ENCODE measurements at regions not wholly inside any gene's neighbourhood (a gene's known extent, or its start where the extent isn't known, plus 50 kb on each side); places are given as distances from the start of the nearest gene placed in this dataset.

DNA sequence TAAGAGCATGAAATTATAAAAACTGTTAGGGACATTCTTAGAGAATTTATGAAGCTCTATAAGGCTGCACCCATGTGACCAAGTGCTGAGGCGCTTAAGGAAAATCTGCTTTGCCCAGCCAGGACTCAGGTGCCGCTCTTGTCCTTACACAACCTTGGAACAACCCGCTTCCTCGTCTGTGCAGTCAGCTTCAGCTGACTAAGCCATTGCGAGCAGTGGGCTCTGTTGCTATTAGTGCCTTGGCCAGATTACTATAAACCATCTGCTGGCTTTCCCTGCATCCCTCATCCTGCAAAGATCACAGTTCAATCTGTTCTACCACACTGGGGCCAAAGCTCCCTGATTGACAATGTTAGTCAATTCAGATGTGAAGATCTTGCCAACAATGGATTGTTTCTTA is 89.1 kb upstream of the E2F3 start:
- H3K27me3 ChIP-seq (ENCODE audit: insufficient read depth, low read length) = no peaks in the 10 kb centered on the region
- RAD21 ChIA-PET (ENCODE audit: low non-redundant PET in 1 of 2, low total read pairs in 2 of 2, uncharacterized antibody in 2 of 2, unreplicated experiment in 2 of 2) = no interaction called here
- DNase-seq (ENCODE audit: low read depth, low spot score) (no peak), ATAC-seq (no peak)
- H3K9me3 ChIP-seq (ENCODE audit: control insufficient read depth in 1 of 2, insufficient read depth in 1 of 2, low read depth in 1 of 2, low read length in 2 of 2) = no peaks in the 10 kb centered on the region
- H4K20me1 ChIP-seq (ENCODE audit: insufficient read depth) = no peaks in the 10 kb centered on the region
- TF ChIP-seq POLR2A (IDR thresholded peaks at IDR 0.05; ENCODE audit: borderline replicate concordance, extremely low read depth, insufficient read depth, insufficient read length) (no peak), SIN3A (IDR thresholded peaks at IDR 0.05; ENCODE audit: low read depth) (no peak), CEBPB (IDR thresholded peaks at IDR 0.05; ENCODE audit: low read depth) (no peak)
- H3K9ac ChIP-seq (ENCODE audit: low read length) = no peak overlapping the region
- POLR2A ChIA-PET = interaction anchor here (1.1 kb wide), 1 partner anchor 15 kb away, joined by 3 read pairs; no protein-coding TSS in a partner anchor
- BruUV-seq (replicated peaks) = no TSS peak
- no peaks in the 10 kb centered on the region for H3K79me2 ChIP-seq (ENCODE audit: insufficient read depth, low read length)
- CTCF ChIA-PET = interaction anchor here (0.6 kb wide), 1 partner anchor 17 kb away, joined by 3 read pairs; no protein-coding TSS in a partner anchor
- H3K4me3 ChIP-seq (replicated peaks in 1 of 2; ENCODE audit: low read depth in 1 of 2, low read length in 2 of 2) = no peak overlapping the region
- no peak overlapping the region for H3K27ac ChIP-seq (ENCODE audit: low read depth, low read length)
- no peaks in the 10 kb centered on the region for H3K9me2 ChIP-seq (ENCODE audit: insufficient read depth)
- no peaks in the 10 kb centered on the region for H3K36me3 ChIP-seq (ENCODE audit: control insufficient read depth in 1 of 2, insufficient read depth in 2 of 2, low read length in 2 of 2)
- intact Hi-C loops (cut with micrococcal nuclease) = no loop called here
- no peak overlapping the region for H2AFZ ChIP-seq (ENCODE audit: low read depth, low read length, poor library complexity, severe bottlenecking)
- no peaks in the 10 kb centered on the region for H3K4me1 ChIP-seq (ENCODE audit: control insufficient read depth in 1 of 2, insufficient read depth in 2 of 2, low read length in 2 of 2)
- H3K4me2 ChIP-seq (ENCODE audit: low read length) = no peak overlapping the region

DNA sequence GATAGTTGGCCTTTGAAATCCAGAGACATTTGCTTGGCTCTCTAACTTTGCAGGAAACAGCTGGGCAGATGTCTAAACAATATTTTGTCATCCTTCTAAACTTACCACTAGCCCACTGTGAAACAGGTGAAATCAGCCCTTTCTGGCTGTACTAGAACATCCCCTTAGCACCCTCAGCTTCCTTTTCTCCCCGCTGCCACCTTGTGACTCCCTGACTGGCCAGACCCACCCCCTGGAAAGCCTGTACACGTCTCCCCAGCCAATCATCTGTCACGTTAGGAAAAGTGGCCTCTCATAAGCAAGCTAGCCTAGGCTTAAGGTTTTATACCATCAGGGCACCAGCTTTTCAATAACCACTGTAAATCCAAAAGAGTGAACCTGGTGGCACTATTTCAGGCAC is 88.6 kb upstream of the E2F3 start:
- Histone ChIP-seq H3K4me2 (ENCODE audit: low read length) (no peak overlapping the region), H2AFZ (ENCODE audit: low read depth, low read length, poor library complexity, severe bottlenecking) (no peak overlapping the region), H3K79me2 (ENCODE audit: insufficient read depth, low read length) (no peaks in the 10 kb centered on the region), H3K27ac (ENCODE audit: low read depth, low read length) (no peak overlapping the region), H3K4me1 (ENCODE audit: control insufficient read depth in 1 of 2, insufficient read depth in 2 of 2, low read length in 2 of 2) (no peaks in the 10 kb centered on the region), H3K9ac (ENCODE audit: low read length) (no peak overlapping the region), H4K20me1 (ENCODE audit: insufficient read depth) (no peaks in the 10 kb centered on the region), H3K9me2 (ENCODE audit: insufficient read depth) (no peaks in the 10 kb centered on the region), H3K4me3 (replicated peaks in 1 of 2; ENCODE audit: low read depth in 1 of 2, low read length in 2 of 2) (no peak overlapping the region), H3K36me3 (ENCODE audit: control insufficient read depth in 1 of 2, insufficient read depth in 2 of 2, low read length in 2 of 2) (no peaks in the 10 kb centered on the region), H3K9me3 (ENCODE audit: control insufficient read depth in 1 of 2, insufficient read depth in 1 of 2, low read depth in 1 of 2, low read length in 2 of 2) (no peaks in the 10 kb centered on the region), H3K27me3 (ENCODE audit: insufficient read depth, low read length) (no peaks in the 10 kb centered on the region)
- no TSS peak for BruUV-seq (replicated peaks)
- POLR2A ChIA-PET = interaction anchor here (1.1 kb wide), 1 partner anchor 15 kb away, joined by 3 read pairs; no protein-coding TSS in a partner anchor
- DNase-seq (ENCODE audit: low read depth, low spot score) = no peak
- peak; percentile 74 for ATAC-seq
- no peak for TF ChIP-seq EZH2phosphoT487 (IDR thresholded peaks at IDR 0.05; ENCODE audit: borderline replicate concordance)
- TF ChIP-seq POLR2A (IDR thresholded peaks at IDR 0.05; ENCODE audit: borderline replicate concordance, extremely low read depth, insufficient read depth, insufficient read length) = no peak
- no peak for TF ChIP-seq POLR2AphosphoS5 (IDR thresholded peaks at IDR 0.05; ENCODE audit: low read depth, low read length)
- TF ChIP-seq SP1 (IDR thresholded peaks at IDR 0.05; ENCODE audit: low read depth) = no peak
- no peak for TF ChIP-seq JUND (IDR thresholded peaks at IDR 0.05)
- TF ChIP-seq EGR1 (IDR thresholded peaks at IDR 0.05; ENCODE audit: low read depth) = no peak
- intact Hi-C loops (cut with micrococcal nuclease) = no loop called here
- RAD21 ChIA-PET (ENCODE audit: low non-redundant PET in 1 of 2, low total read pairs in 2 of 2, uncharacterized antibody in 2 of 2, unreplicated experiment in 2 of 2) = no interaction called here
- CTCF ChIA-PET = no interaction called here
